ENCODE measurements at regions not wholly inside any gene's neighbourhood (a gene's known extent, or its start where the extent isn't known, plus 50 kb on each side); places are given as distances from the start of the nearest gene placed in this dataset.

GRCh38 chr4:45876235-45876890, 247.5 kb downstream of the GABRG1 start:
- H3K27ac ChIP-seq, result peak overlapping the region in 2 of 3 donors; percentile 55 to 57
- 33% methylated on average over 2 of the region's 2 CpGs for WGBS (ENCODE audit: insufficient coverage, low coverage, low lambda C conversion rate, missing lambda C conversion rate)
- ATAC-seq (peak; percentile 97 to 99 (median 98)), DNase-seq (no peak)
- intact Hi-C loops (cut with DNase I), result no loop called here
- H3K9me3 ChIP-seq, result no peaks in the 10 kb centered on the region
- H3K27me3 ChIP-seq, result no peaks in the 10 kb centered on the region
- TF ChIP-seq CTCF (IDR thresholded peaks at IDR 0.05) (no peak), POLR2A (IDR thresholded peaks at IDR 0.05) (no peak)
- no peaks in the 10 kb centered on the region for H3K36me3 ChIP-seq
- peaks cover 0 to 9% (median 2%) of the 10 kb centered on the region in 4 donors for H3K4me1 ChIP-seq
- peak overlapping the region; percentile 26 to 39 (median 34) for H3K4me3 ChIP-seq

GRCh38 chr4:45869184-45869583, 254.7 kb downstream of the GABRG1 start:
- no peak for DNase-seq
- intact Hi-C loops (cut with DNase I), result no loop called here
- Histone ChIP-seq H3K4me1 (no peaks in the 10 kb centered on the region), H3K27me3 (no peaks in the 10 kb centered on the region), H3K9me3 (no peaks in the 10 kb centered on the region), H3K4me3 (no peak overlapping the region), H3K27ac (no peak overlapping the region), H3K36me3 (no peaks in the 10 kb centered on the region)
- ATAC-seq, result no peak
- 39% methylated on average over 3 of the region's 3 CpGs for WGBS (ENCODE audit: insufficient coverage, low coverage, low lambda C conversion rate, missing lambda C conversion rate)
- TF ChIP-seq CTCF (IDR thresholded peaks at IDR 0.05) (no peak), POLR2A (IDR thresholded peaks at IDR 0.05) (no peak)

GRCh38 chr4:45865781-45866180, 258.1 kb downstream of the GABRG1 start:
- DNase-seq, result no peak
- no peaks in the 10 kb centered on the region for H3K9me3 ChIP-seq
- H3K36me3 ChIP-seq, result no peaks in the 10 kb centered on the region
- no peak for TF ChIP-seq POLR2A (IDR thresholded peaks at IDR 0.05)
- TF ChIP-seq CTCF (IDR thresholded peaks at IDR 0.05), result no peak
- WGBS (ENCODE audit: insufficient coverage, low coverage, low lambda C conversion rate, missing lambda C conversion rate), result 30% methylated on average over 2 of the region's 2 CpGs
- no peak overlapping the region for H3K4me3 ChIP-seq
- no peaks in the 10 kb centered on the region for H3K27me3 ChIP-seq
- intact Hi-C loops (cut with DNase I), result no loop called here
- no peak overlapping the region for H3K27ac ChIP-seq
- H3K4me1 ChIP-seq, result no peaks in the 10 kb centered on the region
- no peak for ATAC-seq

- no peaks in the 10 kb centered on the region for H3K27me3 ChIP-seq
These were observed 268.0 kb downstream of the GABRG1 start for GRCh38 chr4:45855857-45856256.

More at GRCh38 chr4:45855857-45856256, 268.0 kb downstream of the GABRG1 start:
- peaks cover 0 to 3% (median 0%) of the 10 kb centered on the region in 4 donors for H3K9me3 ChIP-seq
- H3K27ac ChIP-seq, result no peak overlapping the region
- DNase-seq, result no peak
- TF ChIP-seq POLR2A (IDR thresholded peaks at IDR 0.05) (no peak), CTCF (IDR thresholded peaks at IDR 0.05) (no peak)
- intact Hi-C loops (cut with DNase I), result no loop called here
- no peak overlapping the region for H3K4me3 ChIP-seq
- ATAC-seq, result no peak
- no CpG with 5 or more reads among the region's 2 CpGs for WGBS (ENCODE audit: insufficient coverage, low coverage, low lambda C conversion rate, missing lambda C conversion rate)
- H3K36me3 ChIP-seq, result no peaks in the 10 kb centered on the region
- no peaks in the 10 kb centered on the region for H3K4me1 ChIP-seq

Data from right lobe of liver (tissue), 6 donors.